ENCODE measurements at regions not wholly inside any gene's neighbourhood (a gene's known extent, or its start where the extent isn't known, plus 50 kb on each side); places are given as distances from the start of the nearest gene placed in this dataset.

DNA sequence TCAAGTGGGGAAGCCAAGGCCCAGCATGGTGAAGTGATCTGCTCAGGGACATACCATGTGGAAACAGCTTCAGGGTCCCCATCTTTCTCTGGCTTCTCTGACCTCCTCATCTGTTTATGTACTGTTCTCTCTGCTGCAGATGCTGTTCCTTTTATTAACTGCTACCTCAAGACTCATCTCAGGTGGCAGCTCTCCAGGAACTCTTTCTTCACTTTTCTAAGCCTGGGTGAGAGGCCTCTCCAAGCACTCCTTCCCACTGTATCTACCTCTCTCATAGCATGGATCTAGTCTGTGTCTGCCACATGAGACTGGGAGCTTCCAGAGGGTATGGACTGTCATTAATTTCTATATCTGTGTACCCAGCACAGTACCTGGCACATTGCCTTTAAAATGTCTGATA is 73.4 kb upstream of the PPM1J start:
- Histone ChIP-seq H3K27ac (no peak overlapping the region), H3K27me3 (no peaks in the 10 kb centered on the region), H3K9me3 (no peaks in the 10 kb centered on the region), H3K36me3 (no peaks in the 10 kb centered on the region), H3K4me3 (no peak overlapping the region), H3K4me1 (no peaks in the 10 kb centered on the region)
- DNase-seq (no peak), ATAC-seq (no peak)
- intact Hi-C loops (cut with DNase I) = no loop called here
- TF ChIP-seq, protein P1, sequence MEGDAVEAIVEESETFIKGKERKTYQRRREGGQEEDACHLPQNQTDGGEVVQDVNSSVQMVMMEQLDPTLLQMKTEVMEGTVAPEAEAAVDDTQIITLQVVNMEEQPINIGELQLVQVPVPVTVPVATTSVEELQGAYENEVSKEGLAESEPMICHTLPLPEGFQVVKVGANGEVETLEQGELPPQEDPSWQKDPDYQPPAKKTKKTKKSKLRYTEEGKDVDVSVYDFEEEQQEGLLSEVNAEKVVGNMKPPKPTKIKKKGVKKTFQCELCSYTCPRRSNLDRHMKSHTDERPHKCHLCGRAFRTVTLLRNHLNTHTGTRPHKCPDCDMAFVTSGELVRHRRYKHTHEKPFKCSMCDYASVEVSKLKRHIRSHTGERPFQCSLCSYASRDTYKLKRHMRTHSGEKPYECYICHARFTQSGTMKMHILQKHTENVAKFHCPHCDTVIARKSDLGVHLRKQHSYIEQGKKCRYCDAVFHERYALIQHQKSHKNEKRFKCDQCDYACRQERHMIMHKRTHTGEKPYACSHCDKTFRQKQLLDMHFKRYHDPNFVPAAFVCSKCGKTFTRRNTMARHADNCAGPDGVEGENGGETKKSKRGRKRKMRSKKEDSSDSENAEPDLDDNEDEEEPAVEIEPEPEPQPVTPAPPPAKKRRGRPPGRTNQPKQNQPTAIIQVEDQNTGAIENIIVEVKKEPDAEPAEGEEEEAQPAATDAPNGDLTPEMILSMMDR (IDR thresholded peaks at IDR 0.05) = no peak

DNA sequence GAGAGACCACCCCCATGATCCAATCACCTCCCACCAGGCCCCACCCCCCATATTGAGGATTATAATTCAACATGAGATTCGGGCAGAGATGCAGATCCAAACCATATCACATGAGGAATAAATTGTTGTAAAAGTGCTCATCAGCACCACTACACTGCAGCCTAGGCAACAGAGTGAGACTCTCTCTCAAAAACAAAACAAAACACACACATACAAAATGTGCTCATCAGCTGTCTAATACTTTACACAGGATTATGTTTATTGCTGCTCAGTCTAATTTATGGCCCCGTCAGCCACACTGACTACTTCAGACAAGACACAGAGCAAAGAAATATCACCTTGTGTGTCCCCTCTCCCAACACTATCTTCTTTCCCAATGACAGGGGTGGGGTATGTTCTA is 72.9 kb upstream of the PPM1J start:
- no peaks in the 10 kb centered on the region for H3K9me3 ChIP-seq
- no peaks in the 10 kb centered on the region for H3K27me3 ChIP-seq
- no peaks in the 10 kb centered on the region for H3K4me1 ChIP-seq
- H3K36me3 ChIP-seq = no peaks in the 10 kb centered on the region
- H3K4me3 ChIP-seq = no peak overlapping the region
- H3K27ac ChIP-seq = no peak overlapping the region
- ATAC-seq (no peak), DNase-seq (no peak)
- TF ChIP-seq, protein P1 (IDR thresholded peaks at IDR 0.05) = no peak
- intact Hi-C loops (cut with DNase I) = no loop called here

DNA sequence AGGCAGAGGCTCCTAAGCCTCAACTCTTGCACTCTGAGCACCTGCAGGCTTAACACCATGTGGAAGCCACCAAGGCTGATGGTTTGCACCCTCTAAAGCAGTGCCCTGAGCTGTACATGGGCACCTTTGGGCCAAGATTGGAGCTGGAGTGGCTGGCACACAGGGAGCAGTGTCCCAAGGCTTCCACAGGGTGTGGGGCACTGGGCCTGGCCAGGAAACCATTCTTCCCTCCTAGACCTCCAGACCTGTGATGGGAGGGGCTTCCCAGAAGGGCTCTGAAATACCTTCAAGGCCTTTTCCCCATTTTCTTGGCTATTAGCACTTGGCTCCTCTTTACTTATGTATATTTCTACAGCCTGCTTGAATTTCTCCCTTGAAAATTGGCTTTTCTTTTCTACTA is 67.9 kb upstream of the PPM1J start:
- H3K27ac ChIP-seq = no peak overlapping the region
- no peaks in the 10 kb centered on the region for H3K4me1 ChIP-seq
- no peaks in the 10 kb centered on the region for H3K27me3 ChIP-seq
- H3K36me3 ChIP-seq = no peaks in the 10 kb centered on the region
- H3K9me3 ChIP-seq = no peaks in the 10 kb centered on the region
- ATAC-seq = no peak
- no peak for DNase-seq
- H3K4me3 ChIP-seq = no peak overlapping the region
- TF ChIP-seq, protein P1 (IDR thresholded peaks at IDR 0.05) = no peak
- intact Hi-C loops (cut with DNase I) = no loop called here

DNA sequence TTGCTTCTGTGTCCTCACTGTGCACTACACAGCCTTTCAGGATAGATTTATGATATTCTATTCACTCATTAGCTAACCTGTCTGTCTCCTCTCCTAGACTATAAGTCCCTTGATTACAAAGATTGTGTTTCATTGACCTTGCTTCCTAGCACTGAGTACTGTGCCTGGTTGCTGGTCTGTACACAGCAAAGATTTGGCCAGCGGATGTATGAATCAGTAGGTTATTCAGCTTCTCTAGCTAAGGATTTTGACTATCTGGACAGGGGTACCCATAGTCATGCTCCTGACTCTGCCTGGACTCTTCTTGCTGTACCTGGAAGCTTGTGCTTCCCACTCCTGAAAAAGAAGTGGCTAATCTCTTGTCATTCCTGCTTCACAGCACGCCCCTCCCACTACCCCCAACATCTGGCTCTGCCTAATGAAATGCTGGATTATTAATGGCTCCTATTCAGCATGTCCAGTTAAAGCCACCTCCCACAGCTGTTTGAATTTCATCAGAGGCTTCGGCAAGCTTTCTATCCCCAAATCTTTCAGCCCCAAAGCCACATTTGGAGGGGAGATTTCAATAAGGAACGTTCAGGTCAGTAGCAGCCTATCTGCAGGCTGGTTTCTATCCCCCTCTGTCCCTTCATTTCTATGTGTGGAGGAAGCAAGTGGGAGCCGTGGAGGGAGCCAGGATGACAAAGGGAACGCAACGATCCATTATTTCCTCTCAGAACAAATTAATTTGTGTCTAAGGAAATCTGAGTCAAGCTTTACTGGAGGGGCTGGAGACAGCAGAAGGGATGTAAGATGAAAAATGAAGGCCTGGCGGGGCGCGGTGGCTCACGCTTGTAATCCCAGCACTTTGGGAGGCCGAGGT is 64.8 kb upstream of the PPM1J start:
- intact Hi-C loops (cut with DNase I) = no loop called here
- H3K4me3 ChIP-seq = no peak overlapping the region
- H3K27me3 ChIP-seq = no peaks in the 10 kb centered on the region
- no peaks in the 10 kb centered on the region for H3K9me3 ChIP-seq
- DNase-seq (no peak), ATAC-seq (no peak)
- TF ChIP-seq, protein P1 (IDR thresholded peaks at IDR 0.05) = no peak
- no peaks in the 10 kb centered on the region for H3K4me1 ChIP-seq
- no peaks in the 10 kb centered on the region for H3K36me3 ChIP-seq
- H3K27ac ChIP-seq = no peak overlapping the region

DNA sequence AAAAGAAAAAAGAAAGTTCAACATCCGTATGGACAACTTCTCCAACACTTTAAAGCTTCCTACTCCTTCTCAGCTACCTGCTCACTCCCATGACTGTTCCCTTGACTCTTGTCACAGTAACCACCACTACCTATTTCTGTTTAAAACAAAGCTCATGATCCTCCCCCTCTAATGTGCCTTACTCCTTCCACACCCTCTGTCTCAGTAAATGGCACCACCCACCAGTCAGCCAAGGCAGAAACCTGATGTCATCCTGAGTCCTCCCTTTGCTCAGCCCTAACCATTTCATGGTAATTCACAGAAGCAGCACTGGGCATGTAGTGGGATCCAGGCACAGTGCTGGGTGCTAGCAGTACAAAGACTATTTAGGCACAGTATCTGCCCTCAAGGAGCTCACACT is 63.0 kb upstream of the PPM1J start:
- no peak for DNase-seq
- H3K4me3 ChIP-seq = no peak overlapping the region
- no peaks in the 10 kb centered on the region for H3K4me1 ChIP-seq
- intact Hi-C loops (cut with DNase I) = no loop called here
- H3K9me3 ChIP-seq = no peaks in the 10 kb centered on the region
- H3K36me3 ChIP-seq = no peaks in the 10 kb centered on the region
- H3K27ac ChIP-seq = no peak overlapping the region
- TF ChIP-seq, protein P1 (IDR thresholded peaks at IDR 0.05) = no peak
- no peak for ATAC-seq
- H3K27me3 ChIP-seq = no peaks in the 10 kb centered on the region

All from upper lobe of right lung (tissue), 1 donor.